Endothelial cell of hepatic sinusoid (primary cell): ENCODE measurements at regions not wholly inside any gene's neighbourhood (a gene's known extent, or its start where the extent isn't known, plus 50 kb on each side); places are given as distances from the start of the nearest gene placed in this dataset.

ENCODE experiments used
- in situ Hi-C: cut with HindIII; loops from 2 replicates; pipeline ENCODE4 v1.10.0; 2017; ENCODE audit warnings: low sequenced_read_pairs

DNA sequence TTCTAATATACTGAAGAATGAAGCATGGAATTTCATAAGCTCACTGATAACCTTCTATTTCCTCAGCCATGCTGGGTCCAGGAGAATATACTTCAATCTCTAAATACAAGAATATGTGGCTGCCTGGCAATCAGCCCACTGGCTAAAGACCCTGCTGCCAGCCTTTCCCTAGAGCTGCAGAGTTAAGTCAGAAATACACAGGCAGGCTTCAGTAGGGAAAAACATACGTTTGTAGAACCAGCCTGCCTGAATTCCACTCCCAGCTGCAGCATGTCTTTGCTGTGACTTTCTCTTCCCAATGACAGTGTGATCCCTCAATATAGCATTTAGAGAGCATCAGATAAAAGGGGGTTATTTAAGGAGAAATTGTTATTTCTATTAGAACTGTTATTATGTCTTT lies 289.1 kb downstream of the PCDH19 start:
- in situ Hi-C loops = no loop called here

GRCh38 chrX:100098660-100099375 lies 311.3 kb downstream of the PCDH19 start:
- in situ Hi-C loops = no loop called here

DNA sequence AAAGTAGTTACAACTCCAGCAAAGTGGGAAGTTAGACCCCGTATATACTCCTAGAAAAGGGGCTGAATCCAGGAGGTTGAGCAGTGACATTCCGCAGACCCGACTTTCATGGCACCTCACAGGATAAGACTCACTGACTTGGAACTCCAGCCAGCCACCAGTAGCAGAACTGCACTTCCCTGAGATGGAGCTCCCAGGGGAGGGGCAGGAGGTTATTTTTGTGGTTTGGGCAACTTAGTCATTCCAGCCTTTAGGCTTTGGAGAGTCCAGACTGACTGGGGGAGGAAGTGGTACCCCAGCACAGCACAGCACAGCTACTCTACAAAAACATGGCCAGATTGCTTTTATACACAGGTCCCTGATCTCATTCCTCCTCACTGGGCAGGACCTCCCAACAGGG lies 319.1 kb downstream of the PCDH19 start:
- in situ Hi-C loops = no loop called here

DNA sequence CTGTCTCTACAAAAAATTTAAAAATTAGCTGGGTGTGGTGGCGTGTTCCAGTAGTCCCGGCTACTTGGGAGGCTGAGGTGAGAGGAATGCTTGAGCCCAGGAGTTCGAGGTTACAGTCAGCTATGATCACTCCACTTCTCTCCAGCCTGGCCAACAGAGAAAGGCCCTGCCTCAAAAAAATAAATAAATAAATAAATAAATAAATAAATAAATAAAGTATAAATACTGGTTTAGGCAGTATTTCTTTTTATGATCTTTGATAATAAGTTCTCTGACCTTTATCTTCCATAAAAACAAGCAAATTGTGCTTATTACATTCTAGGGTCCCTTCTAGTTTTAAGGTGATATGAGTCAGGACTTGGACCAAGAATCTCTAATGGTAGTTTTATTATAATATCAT lies 320.3 kb downstream of the PCDH19 start:
- in situ Hi-C loops = no loop called here

GRCh38 chrX:100085846-100086245 lies 324.2 kb downstream of the PCDH19 start:
- in situ Hi-C loops = no loop called here

DNA sequence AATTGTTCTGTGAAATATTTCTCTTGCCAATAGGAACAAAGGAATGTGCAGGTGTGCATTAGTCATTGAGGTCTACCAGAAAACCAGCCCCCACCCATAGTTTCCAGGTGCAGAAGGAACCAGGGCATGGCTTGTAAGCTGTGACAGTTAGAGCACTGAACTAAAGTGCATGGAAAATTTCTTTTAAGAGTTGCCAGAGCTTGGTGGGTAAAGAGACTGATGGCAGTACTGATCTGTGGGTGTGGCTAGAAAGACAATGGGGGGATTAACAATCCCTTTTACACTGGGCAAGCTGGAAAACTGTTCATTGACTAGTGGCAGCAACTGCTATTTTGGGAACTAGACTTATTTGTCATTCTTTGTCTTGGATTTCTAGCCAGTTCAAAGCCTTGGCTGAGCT lies 326.9 kb downstream of the PCDH19 start:
- in situ Hi-C loops = loop anchor here (5.0 kb wide), 1 partner anchor 49 kb away; no protein-coding TSS in a partner anchor

DNA sequence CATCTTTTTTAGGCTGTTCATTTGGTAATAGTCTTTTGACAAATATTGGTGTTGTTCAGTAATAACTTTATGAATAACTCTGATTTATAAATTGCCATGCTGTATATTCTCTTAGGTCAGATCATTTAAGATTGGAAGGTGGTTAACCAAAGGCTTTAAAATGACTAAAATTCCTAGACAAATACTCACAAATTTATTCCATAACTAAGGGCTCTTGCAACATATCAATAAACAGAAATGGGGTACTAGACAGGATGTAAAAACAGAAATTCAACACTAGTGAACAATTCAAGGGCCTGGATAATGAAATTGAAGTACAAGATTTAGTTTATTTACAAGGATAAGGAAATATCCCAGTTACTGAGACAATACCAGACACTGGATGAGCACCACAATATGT lies 328.6 kb downstream of the PCDH19 start:
- in situ Hi-C loops = loop anchor here (5.0 kb wide), 1 partner anchor 51 kb away; no protein-coding TSS in a partner anchor

DNA sequence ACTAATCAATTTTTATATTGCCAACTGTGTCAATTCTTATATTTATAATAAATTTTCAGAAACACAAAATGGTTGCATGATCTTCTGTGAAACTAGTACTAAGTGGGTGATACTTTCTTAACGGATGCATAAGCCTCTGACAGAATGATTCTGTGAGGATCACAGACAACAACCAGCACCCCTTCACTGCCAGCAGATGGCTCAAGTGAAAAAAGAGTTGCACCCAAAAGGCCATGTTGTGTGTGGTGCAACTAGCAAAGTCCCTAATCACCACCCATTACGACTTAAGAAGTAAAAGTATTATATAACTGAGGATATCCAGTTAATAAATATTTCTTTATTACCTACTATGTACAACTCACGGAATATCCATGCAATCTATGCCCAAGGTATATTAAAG lies 334.0 kb downstream of the PCDH19 start:
- in situ Hi-C loops = no loop called here

DNA sequence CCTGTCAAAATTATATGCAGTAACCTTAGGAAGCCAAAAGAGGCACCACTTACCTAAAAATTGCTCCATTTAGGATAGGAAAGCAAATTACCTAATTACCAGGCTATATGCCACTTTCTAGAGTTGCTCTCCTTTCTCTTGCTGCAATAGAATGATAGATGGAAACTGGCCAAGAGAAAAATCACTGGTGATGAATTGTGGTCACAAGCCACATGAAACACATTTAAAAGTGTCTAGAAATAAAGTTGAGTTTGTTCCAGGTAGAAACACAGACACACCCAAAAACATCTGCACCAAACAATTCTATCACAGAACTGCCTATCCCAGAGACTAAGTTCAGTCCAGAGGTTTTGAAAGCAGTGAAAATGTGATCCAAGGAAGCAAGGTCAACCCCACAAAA lies 337.7 kb downstream of the PCDH19 start:
- in situ Hi-C loops = no loop called here

- in situ Hi-C loops = no loop called here
These were observed 339.7 kb downstream of the PCDH19 start for GRCh38 chrX:100070334-100070849.

GRCh38 chrX:100048156-100048555 lies 361.9 kb downstream of the PCDH19 start:
- in situ Hi-C loops = no loop called here
